H9 (cell line): ENCODE measurements at regions not wholly inside any gene's neighbourhood (a gene's known extent, or its start where the extent isn't known, plus 50 kb on each side); places are given as distances from the start of the nearest gene placed in this dataset.

Source experiments
- DNase-seq: peaks from one replicate; pipeline ENCODE4 v3.0.0-alpha.2; 2017
- H2AFZ ChIP-seq: one replicate; pipeline ENCODE4 v1.6.1; 2013; ENCODE audit warnings: mild to moderate bottlenecking, low read length, control low read depth, moderate library complexity
- H2AK5ac ChIP-seq: 2 replicates; pipeline ENCODE4 v1.6.1; 2013; ENCODE audit warnings: low read length, control low read depth, mixed read lengths; ENCODE audit not compliant: insufficient read length
- H2BK120ac ChIP-seq: one replicate; pipeline ENCODE4 v1.6.1; 2013; ENCODE audit warnings: low read depth, mild to moderate bottlenecking, low read length, control low read depth, inconsistent platforms; ENCODE audit not compliant: poor library complexity, severe bottlenecking
- H2BK12ac ChIP-seq: 2 replicates; pipeline ENCODE4 v1.6.1; 2013; ENCODE audit warnings: low read length, control low read depth, mixed read lengths, low read depth; ENCODE audit not compliant: insufficient read length
- H2BK15ac ChIP-seq: 2 replicates; pipeline ENCODE4 v1.6.1; 2013; ENCODE audit warnings: low read depth, low read length, control low read depth
- H2BK20ac ChIP-seq: one replicate; pipeline ENCODE4 v1.6.1; 2013; ENCODE audit warnings: low read depth, mild to moderate bottlenecking, low read length, control low read depth, inconsistent platforms; ENCODE audit not compliant: poor library complexity, severe bottlenecking
- H2BK5ac ChIP-seq: 2 replicates; pipeline ENCODE4 v1.6.1; 2013; ENCODE audit warnings: low read length, control low read depth, mixed read lengths; ENCODE audit not compliant: insufficient read length
- H3K14ac ChIP-seq: 2 replicates; pipeline ENCODE4 v1.6.1; 2013; ENCODE audit warnings: low read length, control low read depth; ENCODE audit not compliant: insufficient read depth
- H3K18ac ChIP-seq: 2 replicates; pipeline ENCODE4 v1.6.1; 2013; ENCODE audit warnings: low read depth, mild to moderate bottlenecking, mixed read lengths, low read length, control low read depth; ENCODE audit not compliant: insufficient read length
- H3K23ac ChIP-seq: 2 replicates; pipeline ENCODE4 v1.6.1; 2013; ENCODE audit warnings: low read length, control low read depth, mixed read lengths, low read depth; ENCODE audit not compliant: insufficient read length
- H3K23me2 ChIP-seq: 2 replicates; pipeline ENCODE4 v1.6.1; 2013; ENCODE audit warnings: low read depth, mild to moderate bottlenecking, mixed read lengths, low read length, control low read depth; ENCODE audit not compliant: insufficient read length, poor library complexity, severe bottlenecking
- H3K27ac ChIP-seq: 2 replicates; pipeline ENCODE4 v1.5.1; 2013; ENCODE audit warnings: low read length, control low read depth, mixed read lengths, low read depth; ENCODE audit not compliant: insufficient read length
- H3K27me3 ChIP-seq: 2 replicates; pipeline ENCODE4 v1.6.1; 2013; ENCODE audit warnings: low read length, control low read depth, inconsistent platforms; ENCODE audit not compliant: insufficient read depth
- H3K4ac ChIP-seq: 2 replicates; pipeline ENCODE4 v1.6.1; 2013; ENCODE audit warnings: low read depth, mild to moderate bottlenecking, control low read depth, inconsistent platforms, low read length, moderate library complexity
- H3K4me1 ChIP-seq: 2 replicates; pipeline ENCODE4 v1.6.1; 2013; ENCODE audit warnings: low read length, control low read depth, inconsistent platforms; ENCODE audit not compliant: insufficient read depth
- H3K4me2 ChIP-seq: 2 replicates; pipeline ENCODE4 v1.6.1; 2013; ENCODE audit warnings: low read length, control low read depth, mixed read lengths; ENCODE audit not compliant: insufficient read length, insufficient read depth
- H3K56ac ChIP-seq: 2 replicates; pipeline ENCODE4 v1.6.1; 2013; ENCODE audit warnings: low read depth, mild to moderate bottlenecking, mixed read lengths, low read length, control low read depth; ENCODE audit not compliant: insufficient read length
- H3K79me1 ChIP-seq: 2 replicates; pipeline ENCODE4 v1.6.1; 2013; ENCODE audit warnings: low read depth, mild to moderate bottlenecking, moderate library complexity, low read length, control low read depth, inconsistent platforms; ENCODE audit not compliant: insufficient read depth, poor library complexity, severe bottlenecking
- H3K79me2 ChIP-seq: 2 replicates; pipeline ENCODE4 v1.6.1; 2013; ENCODE audit warnings: low read length, control low read depth, inconsistent platforms; ENCODE audit not compliant: insufficient read depth
- H3K9ac ChIP-seq: 2 replicates; pipeline ENCODE4 v1.6.1; 2013; ENCODE audit warnings: low read length, control low read depth, mixed read lengths; ENCODE audit not compliant: insufficient read length; ENCODE audit errors: extremely low read depth
- H3K9me3 ChIP-seq: one replicate; pipeline ENCODE4 v1.6.1; 2013; ENCODE audit warnings: low read depth, low read length, inconsistent platforms; ENCODE audit not compliant: control insufficient read depth
- H3T11ph ChIP-seq: one replicate; pipeline ENCODE4 v1.6.1; 2013; ENCODE audit warnings: mild to moderate bottlenecking, low read length, control low read depth, inconsistent platforms
- H4K20me1 ChIP-seq: one replicate; pipeline ENCODE4 v1.6.1; 2013; ENCODE audit not compliant: control insufficient read depth, insufficient read length, insufficient read depth
- H4K5ac ChIP-seq: 2 replicates; pipeline ENCODE4 v1.6.1; 2013; ENCODE audit warnings: low read depth, mild to moderate bottlenecking, mixed read lengths, low read length, control low read depth; ENCODE audit not compliant: insufficient read length
- H4K8ac ChIP-seq: replicated peaks from 2 replicates; pipeline ENCODE4 v1.6.1; 2013; ENCODE audit warnings: low read length, control low read depth, mixed read lengths, low read depth; ENCODE audit not compliant: insufficient read length
- H4K91ac ChIP-seq: 2 replicates; pipeline ENCODE4 v1.6.1; 2013; ENCODE audit warnings: low read depth, mild to moderate bottlenecking, moderate library complexity, mixed read lengths, low read length, control low read depth; ENCODE audit not compliant: insufficient read length
- H3K27ac Mint-ChIP-seq, 3 experiments: 2 replicates in 2 of 3; 3 replicates in 1 of 3; pipeline ENCODE4 v1.8.0; 2020 to 2021; ENCODE audit warnings: mixed read lengths in 3 of 3, mild to moderate bottlenecking in 1 of 3, moderate library complexity in 1 of 3
- H3K27me3 Mint-ChIP-seq: 2 replicates; pipeline ENCODE4 v1.8.0; 2021; ENCODE audit warnings: low read depth, mild to moderate bottlenecking, moderate library complexity, mixed read lengths
- H3K36me3 Mint-ChIP-seq, 3 experiments: 2 replicates in 2 of 3; 3 replicates in 1 of 3; pipeline ENCODE4 v1.8.0; 2020 to 2021; ENCODE audit warnings: low read depth in 3 of 3, mixed read lengths in 3 of 3; ENCODE audit not compliant: insufficient read depth in 1 of 3
- H3K4me1 Mint-ChIP-seq, 2 experiments: 2 replicates each; pipeline ENCODE4 v1.8.0; 2020; ENCODE audit warnings: mixed read lengths in 2 of 2
- H3K4me3 Mint-ChIP-seq, 2 experiments: 2 replicates in 1 of 2; 3 replicates in 1 of 2; pipeline ENCODE4 v1.8.0; 2020 to 2021; ENCODE audit warnings: mild to moderate bottlenecking in 2 of 2, mixed read lengths in 2 of 2, moderate library complexity in 1 of 2
- H3K9me3 Mint-ChIP-seq, 2 experiments: 2 replicates in 1 of 2; 3 replicates in 1 of 2; pipeline ENCODE4 v1.8.0; 2020; ENCODE audit warnings: mild to moderate bottlenecking in 2 of 2, mixed read lengths in 2 of 2, moderate library complexity in 1 of 2
- CTCF ChIP-seq: fragments of 200-600 bp; sonication (generic); conservative IDR thresholded peaks from 3 replicates; pipeline ENCODE4 v1.8.0; 2021; ENCODE audit warnings: antibody characterized with exemption, mild to moderate bottlenecking
- WGBS: extraction: QIAGEN DNeasy Blood & Tissue Kit; methylation state at CpG from one replicate; pipeline ENCODE4 v1.1.7; 2013; ENCODE audit warnings: missing lambda C conversion rate, low lambda C conversion rate, mixed read lengths; ENCODE audit not compliant: insufficient read length; ENCODE audit errors: extremely low coverage; 5-methylcytosine and 5-hydroxymethylcytosine counted together

GRCh38 chr9:25310961-25311360, 367.3 kb downstream of the TUSC1 start:
- Mint-ChIP-seq H3K27me3 (no peaks in the 10 kb centered on the region), H3K9me3 (peaks cover 2 to 4% of the 10 kb centered on the region in 2 experiments; a peak in 3 of 5 replicates), H3K36me3 (peaks cover 0 to 9% (median 0%) of the 10 kb centered on the region in 3 experiments; a peak in 1 of 7 replicates), H3K4me1 (no peaks in the 10 kb centered on the region), H3K4me3 (no peak overlapping the region), H3K27ac (no peak overlapping the region)
- no peak overlapping the region for H2BK15ac ChIP-seq
- no peak overlapping the region for H2BK12ac ChIP-seq
- no peak overlapping the region for H3K23ac ChIP-seq
- no peak for DNase-seq
- no peak overlapping the region for H3K14ac ChIP-seq
- no peak overlapping the region for H3K18ac ChIP-seq
- H3K9ac ChIP-seq, result no peak overlapping the region
- H3K56ac ChIP-seq, result no peak overlapping the region
- no peak overlapping the region for H3K27ac ChIP-seq
- H4K8ac ChIP-seq, result no peak overlapping the region
- no peak overlapping the region for H3K4me2 ChIP-seq
- no peaks in the 10 kb centered on the region for H3K23me2 ChIP-seq
- H3K79me1 ChIP-seq, result no peaks in the 10 kb centered on the region
- H3K27me3 ChIP-seq, result no peaks in the 10 kb centered on the region
- no peak overlapping the region for H2BK5ac ChIP-seq
- H3K9me3 ChIP-seq, result no peaks in the 10 kb centered on the region
- H3K79me2 ChIP-seq, result no peaks in the 10 kb centered on the region
- H3K4me1 ChIP-seq, result no peaks in the 10 kb centered on the region
- no peak overlapping the region for H2AK5ac ChIP-seq
- WGBS, result no CpG with 5 or more reads among the region's 1 CpG
- no peak for TF ChIP-seq CTCF
- H3K4ac ChIP-seq, result no peak overlapping the region
- no peaks in the 10 kb centered on the region for H4K20me1 ChIP-seq
- no peak overlapping the region for H2AFZ ChIP-seq
- no peak overlapping the region for H3T11ph ChIP-seq
- no peak overlapping the region for H4K5ac ChIP-seq
- H2BK120ac ChIP-seq, result no peak overlapping the region
- H2BK20ac ChIP-seq, result no peak overlapping the region
- H4K91ac ChIP-seq, result no peak overlapping the region
